ENCODE measurements at regions not wholly inside any gene's neighbourhood (a gene's known extent, or its start where the extent isn't known, plus 50 kb on each side); places are given as distances from the start of the nearest gene placed in this dataset.

DNA sequence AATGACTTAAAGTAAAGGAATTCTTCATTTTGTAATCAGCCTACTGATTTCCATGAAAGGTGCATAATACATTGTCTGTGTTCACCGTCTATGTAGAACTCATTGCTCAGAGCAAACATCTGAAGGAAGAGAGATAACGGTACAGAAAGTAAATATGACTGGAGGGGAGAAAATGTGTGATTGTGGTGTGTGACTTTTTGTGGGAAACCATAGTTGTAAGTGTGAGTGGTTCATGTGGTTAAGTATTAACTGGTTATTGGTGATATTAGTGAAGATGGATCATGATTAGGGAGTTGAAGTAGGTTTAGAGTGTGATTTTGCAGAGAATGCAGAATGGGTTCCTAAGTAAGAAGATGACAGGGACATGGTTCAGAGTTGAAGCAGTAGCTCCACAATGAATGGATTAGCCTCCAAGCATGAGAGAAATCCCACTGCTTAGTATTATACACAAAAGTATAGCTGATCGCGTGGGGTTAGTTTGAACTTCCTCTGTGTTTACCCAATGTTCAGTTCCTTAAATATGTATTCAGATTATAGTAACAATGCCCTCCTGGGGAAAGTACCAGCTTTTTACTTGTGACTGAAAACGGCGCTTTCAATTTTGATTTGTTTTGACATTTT is 368.9 kb downstream of the UTRN start (continued):
- peak; percentile 87 for TF ChIP-seq PAXIP1 (CRISPR knock-in tag; conservative IDR thresholded peaks at IDR 0.05)
- TF ChIP-seq SKI (IDR thresholded peaks at IDR 0.05; ENCODE audit: partially characterized antibody): peak; percentile 83
- TF ChIP-seq MLXIP (CRISPR knock-in tag; IDR thresholded peaks at IDR 0.05; ENCODE audit: borderline replicate concordance): no peak
- peak; percentile 59; the same call in 1 of the 2 replicates for TF ChIP-seq JUND (CRISPR knock-in tag; IDR thresholded peaks at IDR 0.05)
- TF ChIP-seq ZBTB3 (CRISPR knock-in tag; IDR thresholded peaks at IDR 0.05; ENCODE audit: borderline replicate concordance, low read depth): no peak
- no peak for TF ChIP-seq POLR2AphosphoS5 (IDR thresholded peaks at IDR 0.05; ENCODE audit: low read depth, low read length)
- TF ChIP-seq, protein P1, sequence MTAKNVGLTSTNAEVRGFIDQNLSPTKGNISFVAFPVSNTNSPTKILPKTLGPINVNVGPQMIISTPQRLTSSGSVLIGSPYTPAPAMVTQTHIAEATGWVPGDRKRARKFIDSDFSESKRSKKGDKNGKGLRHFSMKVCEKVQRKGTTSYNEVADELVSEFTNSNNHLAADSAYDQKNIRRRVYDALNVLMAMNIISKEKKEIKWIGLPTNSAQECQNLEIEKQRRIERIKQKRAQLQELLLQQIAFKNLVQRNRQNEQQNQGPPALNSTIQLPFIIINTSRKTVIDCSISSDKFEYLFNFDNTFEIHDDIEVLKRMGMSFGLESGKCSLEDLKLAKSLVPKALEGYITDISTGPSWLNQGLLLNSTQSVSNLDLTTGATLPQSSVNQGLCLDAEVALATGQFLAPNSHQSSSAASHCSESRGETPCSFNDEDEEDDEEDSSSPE (CRISPR knock-in tag; IDR thresholded peaks at IDR 0.05): peak; percentile 26; the same call in 1 of the 2 replicates
- TF ChIP-seq ZNF260 (CRISPR knock-in tag; IDR thresholded peaks at IDR 0.05; ENCODE audit: borderline replicate concordance, low read depth): no peak
- no peak for TF ChIP-seq KMT2A (CRISPR knock-in tag; IDR thresholded peaks at IDR 0.05)
- no peak; the same call in 1 of the 2 replicates for TF ChIP-seq SIX4 (CRISPR knock-in tag; IDR thresholded peaks at IDR 0.05)
- peak; percentile 63; the same call in 1 of the 2 replicates for TF ChIP-seq SMYD3 (CRISPR knock-in tag; IDR thresholded peaks at IDR 0.05)
- TF ChIP-seq KMT2B (CRISPR knock-in tag; IDR thresholded peaks at IDR 0.05): 0 out of 2 replicates have a peak, but pooled peaks have one; percentile 29
- no peak for TF ChIP-seq FLYWCH1 (CRISPR knock-in tag; IDR thresholded peaks at IDR 0.05)
- no peak for TF ChIP-seq ELF4 (CRISPR knock-in tag; IDR thresholded peaks at IDR 0.05; ENCODE audit: borderline replicate concordance)
- no peak for TF ChIP-seq SNAPC2 (CRISPR knock-in tag; IDR thresholded peaks at IDR 0.05)
- peak; percentile 83; the same call in 1 of the 2 replicates for TF ChIP-seq ZNF124 (CRISPR knock-in tag; IDR thresholded peaks at IDR 0.05)
- TF ChIP-seq HMG20A (CRISPR knock-in tag; IDR thresholded peaks at IDR 0.05; ENCODE audit: borderline replicate concordance): peak; percentile 95
- no peak for TF ChIP-seq ZNF713 (CRISPR knock-in tag; IDR thresholded peaks at IDR 0.05)
- TF ChIP-seq KDM4B (CRISPR knock-in tag; IDR thresholded peaks at IDR 0.05): no peak
- TF ChIP-seq, protein P2, sequence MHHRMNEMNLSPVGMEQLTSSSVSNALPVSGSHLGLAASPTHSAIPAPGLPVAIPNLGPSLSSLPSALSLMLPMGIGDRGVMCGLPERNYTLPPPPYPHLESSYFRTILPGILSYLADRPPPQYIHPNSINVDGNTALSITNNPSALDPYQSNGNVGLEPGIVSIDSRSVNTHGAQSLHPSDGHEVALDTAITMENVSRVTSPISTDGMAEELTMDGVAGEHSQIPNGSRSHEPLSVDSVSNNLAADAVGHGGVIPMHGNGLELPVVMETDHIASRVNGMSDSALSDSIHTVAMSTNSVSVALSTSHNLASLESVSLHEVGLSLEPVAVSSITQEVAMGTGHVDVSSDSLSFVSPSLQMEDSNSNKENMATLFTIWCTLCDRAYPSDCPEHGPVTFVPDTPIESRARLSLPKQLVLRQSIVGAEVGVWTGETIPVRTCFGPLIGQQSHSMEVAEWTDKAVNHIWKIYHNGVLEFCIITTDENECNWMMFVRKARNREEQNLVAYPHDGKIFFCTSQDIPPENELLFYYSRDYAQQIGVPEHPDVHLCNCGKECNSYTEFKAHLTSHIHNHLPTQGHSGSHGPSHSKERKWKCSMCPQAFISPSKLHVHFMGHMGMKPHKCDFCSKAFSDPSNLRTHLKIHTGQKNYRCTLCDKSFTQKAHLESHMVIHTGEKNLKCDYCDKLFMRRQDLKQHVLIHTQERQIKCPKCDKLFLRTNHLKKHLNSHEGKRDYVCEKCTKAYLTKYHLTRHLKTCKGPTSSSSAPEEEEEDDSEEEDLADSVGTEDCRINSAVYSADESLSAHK (CRISPR knock-in tag; IDR thresholded peaks at IDR 0.05; ENCODE audit: borderline replicate concordance): no peak

Data from HepG2 (cell line).